ENCODE measurements at regions not wholly inside any gene's neighbourhood (a gene's known extent, or its start where the extent isn't known, plus 50 kb on each side); places are given as distances from the start of the nearest gene placed in this dataset.

GRCh38 chr2:59985923-59986322, 567.5 kb downstream of the BCL11A start:
- Histone ChIP-seq H3K23ac (ENCODE audit: low read length) (no peak overlapping the region), H3K27ac (ENCODE audit: low read depth, low read length) (no peak overlapping the region), H3K4me3 (ENCODE audit: low read length) (no peak overlapping the region), H3K4me2 (ENCODE audit: low read length) (no peak overlapping the region), H3K4me1 (ENCODE audit: control insufficient read depth, low read depth, low read length) (no peaks in the 10 kb centered on the region), H3K79me1 (ENCODE audit: low read length) (no peaks in the 10 kb centered on the region), H4K5ac (ENCODE audit: low read length) (no peak overlapping the region), H4K8ac (ENCODE audit: low read depth, low read length) (no peak overlapping the region), H3K18ac (ENCODE audit: low read length) (no peak overlapping the region), H3K9ac (ENCODE audit: low read length) (no peak overlapping the region), H2AK5ac (ENCODE audit: low read length) (no peak overlapping the region), H3K27me3 (ENCODE audit: insufficient read depth, low read length, poor library complexity) (no peaks in the 10 kb centered on the region), H3K36me3 (ENCODE audit: control insufficient read depth, insufficient read depth, low read length) (no peaks in the 10 kb centered on the region), H2BK5ac (ENCODE audit: low read length) (no peak overlapping the region), H3K79me2 (ENCODE audit: control insufficient read depth, insufficient read depth, low read length) (no peaks in the 10 kb centered on the region), H3K4ac (ENCODE audit: low read depth, low read length) (no peak overlapping the region), H3K56ac (ENCODE audit: low read length) (no peak overlapping the region), H2BK15ac (replicated peaks; ENCODE audit: low read depth) (no peak overlapping the region), H2BK120ac (ENCODE audit: low read depth, low read length) (no peak overlapping the region)
- no CpG with 5 or more reads among the region's 3 CpGs for WGBS (ENCODE audit: extremely low coverage, insufficient coverage, low lambda C conversion rate)
- no peak for DNase-seq

- Histone ChIP-seq H3K4ac (ENCODE audit: low read depth, low read length) (no peak overlapping the region), H3K4me2 (ENCODE audit: low read length) (no peak overlapping the region), H3K27ac (ENCODE audit: low read depth, low read length) (no peak overlapping the region), H3K27me3 (ENCODE audit: insufficient read depth, low read length, poor library complexity) (no peaks in the 10 kb centered on the region), H3K36me3 (ENCODE audit: control insufficient read depth, insufficient read depth, low read length) (no peaks in the 10 kb centered on the region), H3K9ac (ENCODE audit: low read length) (no peak overlapping the region), H3K18ac (ENCODE audit: low read length) (no peak overlapping the region), H3K4me1 (ENCODE audit: control insufficient read depth, low read depth, low read length) (no peaks in the 10 kb centered on the region), H2AK5ac (ENCODE audit: low read length) (no peak overlapping the region), H3K23ac (ENCODE audit: low read length) (no peak overlapping the region), H3K56ac (ENCODE audit: low read length) (no peak overlapping the region), H2BK120ac (ENCODE audit: low read depth, low read length) (no peak overlapping the region), H2BK5ac (ENCODE audit: low read length) (no peak overlapping the region), H3K4me3 (ENCODE audit: low read length) (no peak overlapping the region), H4K8ac (ENCODE audit: low read depth, low read length) (no peak overlapping the region), H3K79me1 (ENCODE audit: low read length) (no peaks in the 10 kb centered on the region), H3K79me2 (ENCODE audit: control insufficient read depth, insufficient read depth, low read length) (no peaks in the 10 kb centered on the region), H4K5ac (ENCODE audit: low read length) (no peak overlapping the region), H2BK15ac (replicated peaks; ENCODE audit: low read depth) (no peak overlapping the region)
- WGBS (ENCODE audit: extremely low coverage, insufficient coverage, low lambda C conversion rate): no CpG with 5 or more reads among the region's 4 CpGs
- no peak for DNase-seq
These were observed 579.2 kb downstream of the BCL11A start for GRCh38 chr2:59974051-59974766.

- H3K18ac ChIP-seq (ENCODE audit: low read length): no peak overlapping the region
- no peak overlapping the region for H3K9ac ChIP-seq (ENCODE audit: low read length)
- WGBS (ENCODE audit: extremely low coverage, insufficient coverage, low lambda C conversion rate): no CpG with 5 or more reads among the region's 5 CpGs
- no peak for DNase-seq
- no peak overlapping the region for H3K27ac ChIP-seq (ENCODE audit: low read depth, low read length)
- no peaks in the 10 kb centered on the region for H3K79me1 ChIP-seq (ENCODE audit: low read length)
- H2BK5ac ChIP-seq (ENCODE audit: low read length): no peak overlapping the region
- no peaks in the 10 kb centered on the region for H3K4me1 ChIP-seq (ENCODE audit: control insufficient read depth, low read depth, low read length)
- no peak overlapping the region for H4K5ac ChIP-seq (ENCODE audit: low read length)
- H3K56ac ChIP-seq (ENCODE audit: low read length): no peak overlapping the region
- no peaks in the 10 kb centered on the region for H3K79me2 ChIP-seq (ENCODE audit: control insufficient read depth, insufficient read depth, low read length)
- no peak overlapping the region for H3K4me3 ChIP-seq (ENCODE audit: low read length)
- H2AK5ac ChIP-seq (ENCODE audit: low read length): no peak overlapping the region
- H2BK120ac ChIP-seq (ENCODE audit: low read depth, low read length): no peak overlapping the region
- no peak overlapping the region for H3K4ac ChIP-seq (ENCODE audit: low read depth, low read length)
- H3K23ac ChIP-seq (ENCODE audit: low read length): no peak overlapping the region
- no peak overlapping the region for H3K4me2 ChIP-seq (ENCODE audit: low read length)
- H2BK15ac ChIP-seq (replicated peaks; ENCODE audit: low read depth): no peak overlapping the region
- H4K8ac ChIP-seq (ENCODE audit: low read depth, low read length): no peak overlapping the region
- H3K27me3 ChIP-seq (ENCODE audit: insufficient read depth, low read length, poor library complexity): no peaks in the 10 kb centered on the region
- no peaks in the 10 kb centered on the region for H3K36me3 ChIP-seq (ENCODE audit: control insufficient read depth, insufficient read depth, low read length)
These were observed 584.3 kb downstream of the BCL11A start for GRCh38 chr2:59969161-59969560.

GRCh38 chr2:59968441-59968840, 585.0 kb downstream of the BCL11A start:
- Histone ChIP-seq H3K79me2 (ENCODE audit: control insufficient read depth, insufficient read depth, low read length) (no peaks in the 10 kb centered on the region), H2AK5ac (ENCODE audit: low read length) (no peak overlapping the region), H3K4ac (ENCODE audit: low read depth, low read length) (no peak overlapping the region), H2BK15ac (replicated peaks; ENCODE audit: low read depth) (no peak overlapping the region), H3K23ac (ENCODE audit: low read length) (no peak overlapping the region), H3K4me3 (ENCODE audit: low read length) (no peak overlapping the region), H3K18ac (ENCODE audit: low read length) (no peak overlapping the region), H3K36me3 (ENCODE audit: control insufficient read depth, insufficient read depth, low read length) (no peaks in the 10 kb centered on the region), H2BK120ac (ENCODE audit: low read depth, low read length) (no peak overlapping the region), H3K4me2 (ENCODE audit: low read length) (no peak overlapping the region), H3K27ac (ENCODE audit: low read depth, low read length) (no peak overlapping the region), H3K27me3 (ENCODE audit: insufficient read depth, low read length, poor library complexity) (no peaks in the 10 kb centered on the region), H4K8ac (ENCODE audit: low read depth, low read length) (no peak overlapping the region), H2BK5ac (ENCODE audit: low read length) (no peak overlapping the region), H3K79me1 (ENCODE audit: low read length) (no peaks in the 10 kb centered on the region), H4K5ac (ENCODE audit: low read length) (no peak overlapping the region), H3K9ac (ENCODE audit: low read length) (no peak overlapping the region), H3K56ac (ENCODE audit: low read length) (no peak overlapping the region), H3K4me1 (ENCODE audit: control insufficient read depth, low read depth, low read length) (no peaks in the 10 kb centered on the region)
- no CpG with 5 or more reads among the region's 1 CpG for WGBS (ENCODE audit: extremely low coverage, insufficient coverage, low lambda C conversion rate)
- no peak for DNase-seq

GRCh38 chr2:59967691-59968090, 585.8 kb downstream of the BCL11A start:
- H3K36me3 ChIP-seq (ENCODE audit: control insufficient read depth, insufficient read depth, low read length): no peaks in the 10 kb centered on the region
- H3K4ac ChIP-seq (ENCODE audit: low read depth, low read length): no peak overlapping the region
- H3K27ac ChIP-seq (ENCODE audit: low read depth, low read length): no peak overlapping the region
- no peak overlapping the region for H2BK5ac ChIP-seq (ENCODE audit: low read length)
- DNase-seq: no peak
- H3K79me1 ChIP-seq (ENCODE audit: low read length): no peaks in the 10 kb centered on the region
- H4K5ac ChIP-seq (ENCODE audit: low read length): no peak overlapping the region
- H3K56ac ChIP-seq (ENCODE audit: low read length): no peak overlapping the region
- no CpG with 5 or more reads among the region's 3 CpGs for WGBS (ENCODE audit: extremely low coverage, insufficient coverage, low lambda C conversion rate)
- H4K8ac ChIP-seq (ENCODE audit: low read depth, low read length): no peak overlapping the region
- H3K9ac ChIP-seq (ENCODE audit: low read length): no peak overlapping the region
- no peak overlapping the region for H3K4me2 ChIP-seq (ENCODE audit: low read length)
- no peak overlapping the region for H3K4me3 ChIP-seq (ENCODE audit: low read length)
- no peak overlapping the region for H3K23ac ChIP-seq (ENCODE audit: low read length)
- H2BK15ac ChIP-seq (replicated peaks; ENCODE audit: low read depth): no peak overlapping the region
- no peaks in the 10 kb centered on the region for H3K4me1 ChIP-seq (ENCODE audit: control insufficient read depth, low read depth, low read length)
- H2AK5ac ChIP-seq (ENCODE audit: low read length): no peak overlapping the region
- no peaks in the 10 kb centered on the region for H3K79me2 ChIP-seq (ENCODE audit: control insufficient read depth, insufficient read depth, low read length)
- no peak overlapping the region for H2BK120ac ChIP-seq (ENCODE audit: low read depth, low read length)
- H3K27me3 ChIP-seq (ENCODE audit: insufficient read depth, low read length, poor library complexity): no peaks in the 10 kb centered on the region
- no peak overlapping the region for H3K18ac ChIP-seq (ENCODE audit: low read length)

GRCh38 chr2:59963157-59963556, 590.3 kb downstream of the BCL11A start:
- no peak overlapping the region for H2AK5ac ChIP-seq (ENCODE audit: low read length)
- no peaks in the 10 kb centered on the region for H3K36me3 ChIP-seq (ENCODE audit: control insufficient read depth, insufficient read depth, low read length)
- H3K9ac ChIP-seq (ENCODE audit: low read length): no peak overlapping the region
- no peak overlapping the region for H2BK15ac ChIP-seq (replicated peaks; ENCODE audit: low read depth)
- H3K4me1 ChIP-seq (ENCODE audit: control insufficient read depth, low read depth, low read length): no peaks in the 10 kb centered on the region
- H4K8ac ChIP-seq (ENCODE audit: low read depth, low read length): no peak overlapping the region
- H2BK5ac ChIP-seq (ENCODE audit: low read length): no peak overlapping the region
- H3K23ac ChIP-seq (ENCODE audit: low read length): no peak overlapping the region
- DNase-seq: no peak
- H3K27me3 ChIP-seq (ENCODE audit: insufficient read depth, low read length, poor library complexity): no peaks in the 10 kb centered on the region
- no peak overlapping the region for H3K4me3 ChIP-seq (ENCODE audit: low read length)
- H4K5ac ChIP-seq (ENCODE audit: low read length): no peak overlapping the region
- no peak overlapping the region for H3K4me2 ChIP-seq (ENCODE audit: low read length)
- no peaks in the 10 kb centered on the region for H3K79me2 ChIP-seq (ENCODE audit: control insufficient read depth, insufficient read depth, low read length)
- H3K4ac ChIP-seq (ENCODE audit: low read depth, low read length): no peak overlapping the region
- H3K27ac ChIP-seq (ENCODE audit: low read depth, low read length): no peak overlapping the region
- H3K56ac ChIP-seq (ENCODE audit: low read length): no peak overlapping the region
- no peaks in the 10 kb centered on the region for H3K79me1 ChIP-seq (ENCODE audit: low read length)
- H2BK120ac ChIP-seq (ENCODE audit: low read depth, low read length): no peak overlapping the region
- H3K18ac ChIP-seq (ENCODE audit: low read length): no peak overlapping the region

Measured in mesendoderm (in vitro differentiated cells).